ENCODE measurements at regions not wholly inside any gene's neighbourhood (a gene's known extent, or its start where the extent isn't known, plus 50 kb on each side); places are given as distances from the start of the nearest gene placed in this dataset.

- intact Hi-C loops (cut with DNase I, micrococcal nuclease) = no loop called here
- H3K9me3 ChIP-seq = peaks cover 8% of the 10 kb centered on the region
- H3K4me3 ChIP-seq = no peak overlapping the region
- ATAC-seq (no peak), DNase-seq (no peak)
- no peak for TF ChIP-seq CTCF (IDR thresholded peaks at IDR 0.05)
- H3K4me1 ChIP-seq (ENCODE audit: low read depth) = no peaks in the 10 kb centered on the region
- H3K36me3 ChIP-seq (ENCODE audit: low read depth) = no peaks in the 10 kb centered on the region
Measured at GRCh38 chr6:134603561-134603960, 285.6 kb upstream of the SGK1 start.

- Histone ChIP-seq H3K9me3 (peaks cover 8% of the 10 kb centered on the region), H3K4me1 (ENCODE audit: low read depth) (no peaks in the 10 kb centered on the region), H3K4me3 (no peak overlapping the region), H3K36me3 (ENCODE audit: low read depth) (no peaks in the 10 kb centered on the region)
- ATAC-seq (no peak), DNase-seq (no peak)
- intact Hi-C loops (cut with DNase I, micrococcal nuclease) = no loop called here
- no peak for TF ChIP-seq CTCF (IDR thresholded peaks at IDR 0.05)
Measured at GRCh38 chr6:134602123-134602522, 284.2 kb upstream of the SGK1 start.

GRCh38 chr6:134600671-134601070, 282.8 kb upstream of the SGK1 start:
- H3K4me1 ChIP-seq (ENCODE audit: low read depth) = no peaks in the 10 kb centered on the region
- no peak for ATAC-seq
- no peak for DNase-seq
- H3K4me3 ChIP-seq = no peak overlapping the region
- H3K9me3 ChIP-seq = peaks cover 8% of the 10 kb centered on the region
- no peak for TF ChIP-seq CTCF (IDR thresholded peaks at IDR 0.05)
- intact Hi-C loops (cut with DNase I, micrococcal nuclease) = no loop called here
- no peaks in the 10 kb centered on the region for H3K36me3 ChIP-seq (ENCODE audit: low read depth)

GRCh38 chr6:134599079-134599478, 281.2 kb upstream of the SGK1 start:
- Histone ChIP-seq H3K36me3 (ENCODE audit: low read depth) (no peaks in the 10 kb centered on the region), H3K4me1 (ENCODE audit: low read depth) (no peaks in the 10 kb centered on the region), H3K4me3 (no peak overlapping the region), H3K9me3 (peaks cover 8% of the 10 kb centered on the region)
- DNase-seq = no peak
- intact Hi-C loops (cut with DNase I, micrococcal nuclease) = no loop called here
- no peak for ATAC-seq
- no peak for TF ChIP-seq CTCF (IDR thresholded peaks at IDR 0.05)

GRCh38 chr6:134596191-134596590, 278.3 kb upstream of the SGK1 start:
- Histone ChIP-seq H3K4me3 (no peak overlapping the region), H3K9me3 (peaks cover 8% of the 10 kb centered on the region), H3K36me3 (ENCODE audit: low read depth) (no peaks in the 10 kb centered on the region), H3K4me1 (ENCODE audit: low read depth) (no peaks in the 10 kb centered on the region)
- no peak for ATAC-seq
- no peak for TF ChIP-seq CTCF (IDR thresholded peaks at IDR 0.05)
- intact Hi-C loops (cut with DNase I, micrococcal nuclease) = no loop called here
- DNase-seq = no peak

GRCh38 chr6:134594881-134595280, 277.0 kb upstream of the SGK1 start:
- no peaks in the 10 kb centered on the region for H3K36me3 ChIP-seq (ENCODE audit: low read depth)
- H3K9me3 ChIP-seq = no peaks in the 10 kb centered on the region

More at GRCh38 chr6:134594881-134595280, 277.0 kb upstream of the SGK1 start:
- H3K4me3 ChIP-seq = no peak overlapping the region
- no peak for TF ChIP-seq CTCF (IDR thresholded peaks at IDR 0.05)
- DNase-seq = no peak
- ATAC-seq = no peak
- H3K4me1 ChIP-seq (ENCODE audit: low read depth) = no peaks in the 10 kb centered on the region
- intact Hi-C loops (cut with DNase I, micrococcal nuclease) = no loop called here

Data from mucosa of descending colon (tissue), 3 donors.